NK-92 treated with Interleukin-12 subunit alpha and Interleukin-12 subunit beta, amount 100 ng/mL, for 24 hours (cell line): ENCODE measurements at regions not wholly inside any gene's neighbourhood (a gene's known extent, or its start where the extent isn't known, plus 50 kb on each side); places are given as distances from the start of the nearest gene placed in this dataset.

Experiments
- DNase-seq: peaks from one replicate; lab custom pipeline; 2025; lab: John Stamatoyannopoulos, UW

GRCh38 chr19:33900817-33901216, 104.1 kb downstream of the KCTD15 start:
- DNase-seq, result no peak

GRCh38 chr19:33902395-33902794, 105.7 kb downstream of the KCTD15 start:
- DNase-seq, result no peak

- no peak for DNase-seq
Measured at GRCh38 chr19:33902802-33903488, 106.3 kb downstream of the KCTD15 start.

- DNase-seq, result no peak
Measured at GRCh38 chr19:33903489-33903850, 106.8 kb downstream of the KCTD15 start.

GRCh38 chr19:33904681-33905080, 108.0 kb downstream of the KCTD15 start:
- no peak for DNase-seq

GRCh38 chr19:33905473-33905936, 108.8 kb downstream of the KCTD15 start:
- no peak for DNase-seq

- DNase-seq, result no peak
Measured at GRCh38 chr19:33905937-33906577, 109.4 kb downstream of the KCTD15 start.

- DNase-seq, result no peak
Measured at GRCh38 chr19:33906578-33907335, 110.1 kb downstream of the KCTD15 start.

- no peak for DNase-seq
Measured at GRCh38 chr19:33910922-33911321, 114.3 kb downstream of the KCTD15 start.

GRCh38 chr19:33914599-33914998, 117.9 kb downstream of the KCTD15 start:
- no peak for DNase-seq

GRCh38 chr19:33916792-33917191, 120.1 kb downstream of the KCTD15 start:
- DNase-seq, result no peak

GRCh38 chr19:33919291-33919690, 122.6 kb downstream of the KCTD15 start:
- no peak for DNase-seq

- no peak for DNase-seq
Measured at GRCh38 chr19:33921165-33921564, 124.5 kb downstream of the KCTD15 start.

GRCh38 chr19:33926306-33926705, 129.6 kb downstream of the KCTD15 start:
- DNase-seq, result no peak

- no peak for DNase-seq
Measured at GRCh38 chr19:33927789-33928457, 131.3 kb downstream of the KCTD15 start.

- no peak for DNase-seq
Measured at GRCh38 chr19:33928458-33928950, 131.8 kb downstream of the KCTD15 start.

GRCh38 chr19:33933931-33934330, 137.3 kb downstream of the KCTD15 start:
- no peak for DNase-seq

GRCh38 chr19:33938821-33939220, 142.2 kb downstream of the KCTD15 start:
- no peak for DNase-seq

- no peak for DNase-seq
Measured at GRCh38 chr19:33941133-33941532, 144.5 kb downstream of the KCTD15 start.

- no peak for DNase-seq
Measured at GRCh38 chr19:33946535-33947264, 150.0 kb downstream of the KCTD15 start.

GRCh38 chr19:33947265-33947964, 150.7 kb downstream of the KCTD15 start:
- DNase-seq, result no peak
